Calu3 (cell line): ENCODE measurements at regions not wholly inside any gene's neighbourhood (a gene's known extent, or its start where the extent isn't known, plus 50 kb on each side); places are given as distances from the start of the nearest gene placed in this dataset.

Experiments used
- BruUV-seq: library from RNA; stranded (reverse); fragments of 400-500 nt; replicated peaks from 2 replicates; lab custom pipeline; 2021; lab: Mats Ljungman, UMichigan
- CTCF ChIA-PET: fragments of 300-600 bp; sonication (Branson Sonifier 250); formaldehyde crosslinking; loops from one replicate; lab custom pipeline; 2022; ENCODE audit warnings: antibody characterized with exemption; lab: Charles Lee
- DNase-seq: peaks from one replicate; pipeline ENCODE4 v3.0.0; 2022
- H3K27ac Mint-ChIP-seq: one replicate; pipeline ENCODE4 v1.8.0; 2022; ENCODE audit warnings: mixed read lengths; ENCODE audit not compliant: unreplicated experiment
- H3K27me3 Mint-ChIP-seq: one replicate; pipeline ENCODE4 v1.8.0; 2022; ENCODE audit warnings: mixed read lengths; ENCODE audit not compliant: unreplicated experiment
- H3K36me3 Mint-ChIP-seq: one replicate; pipeline ENCODE4 v1.8.0; 2022; ENCODE audit warnings: mild to moderate bottlenecking, moderate library complexity, mixed read lengths; ENCODE audit not compliant: insufficient read depth, unreplicated experiment
- H3K4me1 Mint-ChIP-seq: one replicate; pipeline ENCODE4 v1.8.0; 2022; ENCODE audit warnings: mild to moderate bottlenecking, low read depth, mixed read lengths; ENCODE audit not compliant: unreplicated experiment
- H3K4me3 Mint-ChIP-seq: one replicate; pipeline ENCODE4 v1.8.0; 2022; ENCODE audit warnings: mild to moderate bottlenecking, low read depth, moderate library complexity, mixed read lengths; ENCODE audit not compliant: unreplicated experiment
- H3K9me3 Mint-ChIP-seq: one replicate; pipeline ENCODE4 v1.8.0; 2022; ENCODE audit warnings: low read depth, mixed read lengths; ENCODE audit not compliant: unreplicated experiment
- intact Hi-C: fragments of 100-400 bp; cut with micrococcal nuclease; formaldehyde crosslinking; loops from one replicate; pipeline ENCODE4 v1.10.0; 2022; ENCODE audit not compliant: unreplicated experiment
- TF ChIP-seq, protein P1 (sequence below): fragments of 200-600 bp; IDR thresholded peaks from one replicate; pipeline ENCODE4 v1.8.0; 2022; ENCODE audit warnings: antibody characterized with exemption; ENCODE audit not compliant: unreplicated experiment

DNA sequence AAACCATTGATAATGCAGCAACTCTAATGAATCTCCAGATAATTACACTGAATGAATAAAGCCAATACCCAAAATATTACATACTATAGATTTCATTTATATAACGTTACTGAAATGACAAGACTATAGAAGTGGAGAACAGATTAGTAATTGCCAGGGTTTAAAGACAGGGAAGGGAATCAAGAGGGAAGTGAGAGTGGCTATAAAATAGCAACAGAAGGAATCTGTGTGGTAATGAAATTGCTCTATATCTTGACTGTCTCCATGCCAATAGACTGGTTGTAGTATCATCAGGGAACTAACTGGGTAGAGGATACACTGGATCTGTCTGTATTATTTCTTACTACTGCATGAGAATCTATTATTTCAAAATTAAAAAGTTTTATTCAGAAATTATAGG lies 396.5 kb upstream of the RPS23 start:
- Mint-ChIP-seq H3K9me3 (no peaks in the 10 kb centered on the region), H3K4me3 (no peak overlapping the region), H3K4me1 (no peaks in the 10 kb centered on the region), H3K27me3 (no peaks in the 10 kb centered on the region), H3K36me3 (no peaks in the 10 kb centered on the region), H3K27ac (no peak overlapping the region)
- DNase-seq, result no peak
- no TSS peak for BruUV-seq
- CTCF ChIA-PET, result no interaction called here
- intact Hi-C loops, result no loop called here
- TF ChIP-seq, protein P1, sequence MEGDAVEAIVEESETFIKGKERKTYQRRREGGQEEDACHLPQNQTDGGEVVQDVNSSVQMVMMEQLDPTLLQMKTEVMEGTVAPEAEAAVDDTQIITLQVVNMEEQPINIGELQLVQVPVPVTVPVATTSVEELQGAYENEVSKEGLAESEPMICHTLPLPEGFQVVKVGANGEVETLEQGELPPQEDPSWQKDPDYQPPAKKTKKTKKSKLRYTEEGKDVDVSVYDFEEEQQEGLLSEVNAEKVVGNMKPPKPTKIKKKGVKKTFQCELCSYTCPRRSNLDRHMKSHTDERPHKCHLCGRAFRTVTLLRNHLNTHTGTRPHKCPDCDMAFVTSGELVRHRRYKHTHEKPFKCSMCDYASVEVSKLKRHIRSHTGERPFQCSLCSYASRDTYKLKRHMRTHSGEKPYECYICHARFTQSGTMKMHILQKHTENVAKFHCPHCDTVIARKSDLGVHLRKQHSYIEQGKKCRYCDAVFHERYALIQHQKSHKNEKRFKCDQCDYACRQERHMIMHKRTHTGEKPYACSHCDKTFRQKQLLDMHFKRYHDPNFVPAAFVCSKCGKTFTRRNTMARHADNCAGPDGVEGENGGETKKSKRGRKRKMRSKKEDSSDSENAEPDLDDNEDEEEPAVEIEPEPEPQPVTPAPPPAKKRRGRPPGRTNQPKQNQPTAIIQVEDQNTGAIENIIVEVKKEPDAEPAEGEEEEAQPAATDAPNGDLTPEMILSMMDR, result no peak

DNA sequence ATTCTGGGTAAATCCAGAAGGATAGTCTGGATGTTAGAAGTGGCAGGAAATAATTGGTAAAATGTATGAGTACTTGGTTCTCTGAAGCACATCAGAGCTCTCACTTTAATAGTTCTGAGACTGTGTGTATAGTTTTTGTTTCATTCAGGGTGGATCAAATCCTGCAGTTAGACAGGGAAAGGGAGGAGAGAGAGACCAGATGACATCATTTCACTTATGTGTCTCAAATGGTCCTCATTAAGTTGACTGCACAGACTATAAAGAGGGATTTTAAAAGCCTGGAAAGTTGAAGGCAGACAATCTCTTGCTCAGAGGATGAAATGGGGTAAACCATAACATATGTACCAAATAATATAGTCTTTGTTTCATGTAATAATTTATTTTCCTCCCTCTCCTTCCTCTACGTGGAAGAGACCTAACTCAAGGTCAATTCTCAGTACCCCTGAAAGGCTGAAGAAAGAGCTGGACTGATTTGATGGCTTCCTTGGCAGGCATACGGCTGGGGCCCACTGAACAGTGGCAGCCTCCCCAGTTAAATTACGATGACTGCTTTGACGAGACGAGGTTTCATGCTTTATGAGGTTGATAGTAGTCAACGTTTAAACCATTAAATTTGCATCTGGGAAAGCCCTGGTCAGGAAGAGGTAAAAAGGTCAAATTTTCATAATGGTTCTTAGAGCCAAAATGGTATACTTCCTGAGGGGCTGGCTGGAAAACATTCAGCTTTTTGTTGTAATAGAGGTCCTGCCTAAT lies 395.1 kb upstream of the RPS23 start:
- TF ChIP-seq, protein P1, result no peak
- DNase-seq, result no peak
- Mint-ChIP-seq H3K4me3 (no peak overlapping the region), H3K9me3 (no peaks in the 10 kb centered on the region), H3K4me1 (no peaks in the 10 kb centered on the region), H3K27me3 (no peaks in the 10 kb centered on the region), H3K36me3 (no peaks in the 10 kb centered on the region), H3K27ac (no peak overlapping the region)
- intact Hi-C loops, result no loop called here
- CTCF ChIA-PET, result no interaction called here
- BruUV-seq, result no TSS peak

DNA sequence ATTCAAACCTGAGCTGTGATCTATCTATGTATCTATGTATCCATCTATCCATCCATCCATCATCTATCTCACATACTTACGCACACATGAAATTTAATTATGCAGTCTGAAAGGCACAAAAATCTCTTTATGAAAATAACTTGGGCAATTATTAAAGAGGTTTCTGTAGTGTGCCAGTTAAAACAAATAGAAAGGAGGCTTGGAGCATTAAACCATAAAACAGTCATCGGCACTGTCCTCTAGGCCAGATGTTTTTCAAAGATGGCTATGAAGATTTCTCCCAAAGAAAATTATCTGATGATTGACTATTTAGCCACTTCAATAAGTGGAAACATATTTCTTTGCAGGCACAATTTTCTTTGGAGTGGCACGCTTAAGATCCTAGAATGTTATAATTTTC lies 392.5 kb upstream of the RPS23 start:
- CTCF ChIA-PET, result no interaction called here

DNA sequence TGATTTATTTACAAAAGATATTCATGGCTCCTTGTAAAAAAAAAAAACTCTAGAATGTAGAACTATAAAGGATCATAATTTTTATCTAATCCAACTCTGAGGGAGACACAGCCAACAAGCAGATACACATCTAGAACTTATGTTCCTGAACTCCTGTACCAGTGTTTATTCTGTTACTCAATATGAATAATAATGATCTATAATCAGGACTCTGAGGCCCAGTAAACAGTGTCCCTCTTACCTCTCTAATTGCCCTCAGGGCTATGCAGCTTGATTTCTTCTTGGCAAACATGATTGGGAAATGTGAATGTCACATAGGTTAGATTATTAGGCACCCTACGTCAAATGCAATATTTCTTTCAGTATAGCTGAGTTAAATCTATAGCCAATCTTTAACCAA lies 391.6 kb upstream of the RPS23 start:
- H3K4me1 Mint-ChIP-seq, result no peaks in the 10 kb centered on the region
- H3K9me3 Mint-ChIP-seq, result no peaks in the 10 kb centered on the region
- BruUV-seq, result no TSS peak
- H3K4me3 Mint-ChIP-seq, result no peak overlapping the region
- no peak for DNase-seq
- CTCF ChIA-PET, result no interaction called here
- intact Hi-C loops, result no loop called here
- H3K36me3 Mint-ChIP-seq, result no peaks in the 10 kb centered on the region
- no peak overlapping the region for H3K27ac Mint-ChIP-seq
- TF ChIP-seq, protein P1, result no peak
- H3K27me3 Mint-ChIP-seq, result no peaks in the 10 kb centered on the region

More for the DNA sequence above, 392.5 kb upstream of the RPS23 start:
- Mint-ChIP-seq H3K36me3 (no peaks in the 10 kb centered on the region), H3K4me3 (no peak overlapping the region), H3K9me3 (no peaks in the 10 kb centered on the region), H3K27ac (no peak overlapping the region), H3K4me1 (no peaks in the 10 kb centered on the region), H3K27me3 (no peaks in the 10 kb centered on the region)
- DNase-seq, result no peak
- TF ChIP-seq, protein P1, result no peak
- intact Hi-C loops, result no loop called here
- BruUV-seq, result no TSS peak
